MM.1S (cell line): ENCODE measurements at regions not wholly inside any gene's neighbourhood (a gene's known extent, or its start where the extent isn't known, plus 50 kb on each side); places are given as distances from the start of the nearest gene placed in this dataset.

Source experiments
- DNase-seq: peaks from one replicate; pipeline ENCODE4 v3.0.0-alpha.2; 2015
- H2AFZ ChIP-seq: fragments of 300-600 bp; sonication (generic); 2 replicates; pipeline ENCODE4 v1.6.0; 2016; ENCODE audit warnings: antibody characterized with exemption, low read length
- H3F3A ChIP-seq: fragments of 300-600 bp; sonication (generic); 2 replicates; pipeline ENCODE4 v1.6.1; 2016; ENCODE audit warnings: mild to moderate bottlenecking, antibody characterized with exemption, low read length, moderate library complexity, mixed read lengths; ENCODE audit not compliant: insufficient read depth
- H3K27ac ChIP-seq: fragments of 300-600 bp; sonication (generic); 2 replicates; pipeline ENCODE4 v1.5.1; 2016; ENCODE audit warnings: mild to moderate bottlenecking, low read length
- H3K27me3 ChIP-seq: fragments of 300-600 bp; sonication (generic); replicated peaks from 2 replicates; pipeline ENCODE4 v1.6.0; 2016; ENCODE audit warnings: low read length; ENCODE audit not compliant: insufficient read depth
- H3K36me3 ChIP-seq: fragments of 300-600 bp; sonication (generic); replicated peaks from 2 replicates; pipeline ENCODE4 v1.6.1; 2016; ENCODE audit warnings: mild to moderate bottlenecking, low read length, mixed read lengths; ENCODE audit not compliant: insufficient read depth
- H3K4me1 ChIP-seq: fragments of 300-600 bp; sonication (generic); 2 replicates; pipeline ENCODE4 v1.6.1; 2016; ENCODE audit warnings: low read length, mixed read lengths
- H3K4me2 ChIP-seq: fragments of 300-600 bp; sonication (generic); 2 replicates; pipeline ENCODE4 v1.6.0; 2016; ENCODE audit warnings: low read depth, low read length
- H3K4me3 ChIP-seq: fragments of 300-600 bp; sonication (generic); 2 replicates; pipeline ENCODE4 v1.5.1; 2016; ENCODE audit warnings: low read length, mixed read lengths
- H3K79me2 ChIP-seq: fragments of 300-600 bp; sonication (generic); 2 replicates; pipeline ENCODE4 v1.6.1; 2016; ENCODE audit warnings: mixed run types, low read length, mixed read lengths
- H3K9ac ChIP-seq: fragments of 300-600 bp; sonication (generic); 2 replicates; pipeline ENCODE4 v1.6.1; 2016; ENCODE audit warnings: low read length, mixed read lengths
- H3K9me2 ChIP-seq: fragments of 300-600 bp; sonication (generic); replicated peaks from 2 replicates; pipeline ENCODE4 v1.6.1; 2016; ENCODE audit warnings: mild to moderate bottlenecking, low read length, mixed read lengths; ENCODE audit not compliant: insufficient read depth
- H3K9me3 ChIP-seq: fragments of 300-600 bp; sonication (generic); replicated peaks from 2 replicates; pipeline ENCODE4 v1.6.1; 2016; ENCODE audit warnings: mild to moderate bottlenecking, low read length, mixed read lengths; ENCODE audit not compliant: insufficient read depth
- H4K20me1 ChIP-seq: fragments of 300-600 bp; sonication (generic); 2 replicates; pipeline ENCODE4 v1.6.1; 2016; ENCODE audit warnings: mild to moderate bottlenecking, low read length, moderate library complexity, mixed read lengths; ENCODE audit not compliant: insufficient read depth
- CTCF ChIP-seq: fragments of 300-600 bp; sonication (generic); IDR thresholded peaks from 2 replicates; pipeline ENCODE4 v1.5.1; 2016; ENCODE audit warnings: antibody characterized with exemption, low read length, mixed read lengths
- EZH2 ChIP-seq: fragments of 300-600 bp; sonication (generic); optimal IDR thresholded peaks from 2 replicates; pipeline ENCODE3; 2017; ENCODE audit warnings: low read depth, mild to moderate bottlenecking, antibody characterized with exemption, low read length, mixed read lengths
- EZH2phosphoT487 ChIP-seq: fragments of 300-600 bp; sonication (generic); IDR thresholded peaks from 2 replicates; pipeline ENCODE4 v1.6.1; 2018; ENCODE audit warnings: antibody characterized with exemption, low read length

GRCh38 chr11:107243929-107244328 is 213.7 kb downstream of the CWF19L2 start:
- TF ChIP-seq EZH2: no peak
- no peak for TF ChIP-seq EZH2phosphoT487
- TF ChIP-seq CTCF: no peak
- Histone ChIP-seq H4K20me1 (no peaks in the 10 kb centered on the region), H3K4me1 (no peaks in the 10 kb centered on the region), H3K79me2 (no peaks in the 10 kb centered on the region), H3K4me2 (no peak overlapping the region), H2AFZ (no peak overlapping the region), H3K9me2 (no peaks in the 10 kb centered on the region), H3K27me3 (no peaks in the 10 kb centered on the region), H3K9me3 (no peaks in the 10 kb centered on the region), H3K36me3 (no peaks in the 10 kb centered on the region), H3K9ac (no peak overlapping the region), H3K27ac (no peak overlapping the region), H3K4me3 (no peak overlapping the region), H3F3A (no peaks in the 10 kb centered on the region)
- no peak for DNase-seq

- Histone ChIP-seq H3F3A (no peaks in the 10 kb centered on the region), H2AFZ (no peak overlapping the region), H3K4me3 (no peak overlapping the region), H3K9me3 (no peaks in the 10 kb centered on the region), H3K79me2 (no peaks in the 10 kb centered on the region), H3K36me3 (no peaks in the 10 kb centered on the region), H3K4me1 (no peaks in the 10 kb centered on the region), H3K27ac (no peak overlapping the region), H4K20me1 (no peaks in the 10 kb centered on the region), H3K9ac (no peak overlapping the region), H3K4me2 (no peak overlapping the region), H3K27me3 (no peaks in the 10 kb centered on the region), H3K9me2 (no peaks in the 10 kb centered on the region)
- TF ChIP-seq EZH2 (no peak), CTCF (no peak), EZH2phosphoT487 (no peak)
- DNase-seq: no peak
Observed at GRCh38 chr11:107232451-107232850, 214.2 kb upstream of the GUCY1A2 start.

GRCh38 chr11:107224836-107225235 is 206.6 kb upstream of the GUCY1A2 start:
- Histone ChIP-seq H3K4me3 (no peak overlapping the region), H3K9me2 (no peaks in the 10 kb centered on the region), H3K27me3 (no peaks in the 10 kb centered on the region), H3K9me3 (no peaks in the 10 kb centered on the region), H3K36me3 (no peaks in the 10 kb centered on the region), H3K9ac (no peak overlapping the region), H3F3A (no peaks in the 10 kb centered on the region), H4K20me1 (no peaks in the 10 kb centered on the region), H3K4me2 (no peak overlapping the region), H3K4me1 (no peaks in the 10 kb centered on the region), H3K27ac (no peak overlapping the region), H3K79me2 (no peaks in the 10 kb centered on the region), H2AFZ (no peak overlapping the region)
- TF ChIP-seq EZH2phosphoT487: no peak
- no peak for TF ChIP-seq EZH2
- no peak for TF ChIP-seq CTCF
- no peak for DNase-seq
